Lower leg skin (tissue), 3 donors: ENCODE measurements at regions not wholly inside any gene's neighbourhood (a gene's known extent, or its start where the extent isn't known, plus 50 kb on each side); places are given as distances from the start of the nearest gene placed in this dataset.

Source experiments
- CTCF ChIP-seq, 3 donors: fragments of 450-650 bp; IDR thresholded peaks; one replicate each; pipeline ENCODE4 v1.5.1; 2016; ENCODE audit warnings: antibody characterized with exemption in 3 of 3, mild to moderate bottlenecking in 3 of 3, moderate library complexity in 2 of 3
- POLR2A ChIP-seq, 2 donors: fragments of 450-650 bp; IDR thresholded peaks; one replicate each; pipeline ENCODE4 v1.6.1; 2016 to 2017; ENCODE audit warnings: antibody characterized with exemption in 2 of 2, mild to moderate bottlenecking in 1 of 2, moderate library complexity in 1 of 2

GRCh38 chr6:128826606-128827005, 56.3 kb upstream of the LAMA2 start:
- TF ChIP-seq CTCF (IDR thresholded peaks at IDR 0.05), result no peak
- no peak for TF ChIP-seq POLR2A (IDR thresholded peaks at IDR 0.05)
